CMK (cell line): ENCODE measurements at regions not wholly inside any gene's neighbourhood (a gene's known extent, or its start where the extent isn't known, plus 50 kb on each side); places are given as distances from the start of the nearest gene placed in this dataset.

Experiments used
- DNase-seq: peaks from one replicate; pipeline ENCODE4 v3.0.0-alpha.2; 2010; ENCODE audit warnings: low read depth

DNA sequence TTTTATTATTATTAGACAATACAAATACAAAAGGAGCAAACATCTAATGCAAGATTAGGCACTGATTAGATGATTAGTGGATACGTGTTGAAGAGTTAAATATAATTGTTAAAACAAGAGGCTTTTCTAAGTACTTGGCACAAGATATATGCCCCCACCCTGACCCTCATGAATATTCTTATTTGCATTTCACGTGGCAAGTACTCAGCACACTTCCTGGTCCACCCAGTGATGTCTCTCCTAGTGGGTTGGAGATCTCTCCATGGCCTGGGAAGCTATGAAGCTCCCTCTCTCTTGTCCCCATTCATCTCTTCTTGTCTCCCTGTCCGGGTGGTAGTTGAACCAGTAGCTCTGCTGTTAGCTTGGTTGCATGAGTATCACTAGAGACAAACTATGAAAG, 375.3 kb downstream of the ADRA2A start:
- DNase-seq: no peak

DNA sequence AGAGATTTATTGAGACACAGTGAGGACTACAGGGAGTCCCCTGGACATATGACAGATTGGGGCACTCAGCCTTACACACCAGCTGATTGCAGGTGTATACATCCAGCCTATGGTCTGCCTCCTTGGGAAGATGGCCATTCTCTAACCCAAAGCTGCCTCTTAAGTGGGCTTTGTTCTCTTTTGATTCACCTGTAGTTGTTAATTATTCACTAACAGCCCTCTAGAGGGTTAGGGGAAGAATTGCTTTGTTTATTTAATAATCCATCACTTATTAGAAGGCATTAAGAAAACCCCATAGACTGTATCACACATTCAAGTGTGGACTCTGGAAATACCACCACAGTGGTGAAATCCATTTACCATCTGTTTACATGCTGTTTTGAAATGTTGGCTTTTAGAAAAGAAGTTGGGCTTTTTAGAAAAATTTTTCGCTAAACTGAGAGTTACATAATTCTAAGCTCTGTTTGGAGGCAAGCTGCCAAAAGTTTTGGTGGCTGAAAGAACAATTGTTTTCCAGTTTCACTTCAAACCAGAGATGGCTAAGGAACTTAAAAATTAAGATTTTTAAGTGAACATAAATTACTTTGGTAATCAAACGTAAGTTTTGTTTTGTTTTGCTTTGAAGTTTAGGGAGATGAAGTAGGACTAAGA, 379.1 kb downstream of the ADRA2A start:
- no peak for DNase-seq

DNA sequence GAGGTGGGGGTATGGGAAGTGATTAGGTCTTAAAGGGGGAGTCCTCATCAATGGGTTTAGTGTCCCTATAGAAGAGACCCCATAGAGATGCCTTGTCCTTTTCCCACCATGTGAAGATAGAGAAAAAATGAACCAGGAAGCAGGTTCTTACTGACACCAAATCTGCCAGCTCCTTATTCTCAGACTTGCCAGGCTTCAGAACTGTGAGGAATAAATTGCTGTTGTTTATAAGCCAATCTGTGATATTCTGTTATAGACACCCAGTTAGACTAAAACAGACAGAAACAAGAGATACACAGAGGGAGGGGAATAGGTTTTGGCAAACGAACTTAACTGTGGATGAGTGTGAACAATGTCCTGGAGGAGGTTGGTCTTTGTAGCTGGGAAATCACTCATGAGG, 381.4 kb downstream of the ADRA2A start:
- no peak for DNase-seq

DNA sequence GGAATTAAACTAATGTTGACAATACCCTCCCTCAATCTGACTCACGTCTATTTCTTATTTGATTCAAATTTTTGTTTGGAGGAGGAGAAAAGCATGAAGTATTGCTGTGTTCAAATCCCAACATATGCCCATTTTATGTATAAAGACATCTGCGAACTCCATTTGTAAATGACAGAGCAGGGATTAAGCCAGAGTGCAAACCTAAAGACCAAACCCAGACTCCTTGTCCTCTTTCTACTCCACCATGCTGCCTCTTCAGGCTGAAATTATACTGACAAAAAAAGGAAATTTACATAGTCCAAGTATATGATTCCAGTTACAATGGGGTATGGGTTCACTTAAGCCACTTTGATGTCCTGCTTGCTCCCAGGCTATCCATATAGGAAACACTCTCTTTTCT, 383.1 kb downstream of the ADRA2A start:
- no peak for DNase-seq

DNA sequence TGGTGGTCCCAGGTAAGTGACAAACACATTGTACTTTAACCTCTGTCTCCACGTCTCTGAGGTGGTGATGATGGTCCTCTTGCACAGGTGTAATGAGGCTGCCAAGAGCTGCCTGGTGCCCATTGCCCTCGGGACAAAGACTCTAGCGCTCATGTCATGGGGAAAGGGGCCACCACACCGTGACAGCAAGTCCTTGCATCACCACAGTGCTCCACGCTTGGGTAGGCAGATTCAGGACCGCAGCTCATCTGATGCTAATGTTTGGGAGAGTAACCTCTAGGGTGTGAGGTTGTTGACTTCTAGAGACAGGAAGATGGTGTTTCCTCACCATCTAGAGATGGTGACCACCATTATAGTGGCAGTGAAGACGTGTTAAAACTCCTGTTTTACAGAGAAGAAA, 395.6 kb downstream of the ADRA2A start:
- no peak for DNase-seq

DNA sequence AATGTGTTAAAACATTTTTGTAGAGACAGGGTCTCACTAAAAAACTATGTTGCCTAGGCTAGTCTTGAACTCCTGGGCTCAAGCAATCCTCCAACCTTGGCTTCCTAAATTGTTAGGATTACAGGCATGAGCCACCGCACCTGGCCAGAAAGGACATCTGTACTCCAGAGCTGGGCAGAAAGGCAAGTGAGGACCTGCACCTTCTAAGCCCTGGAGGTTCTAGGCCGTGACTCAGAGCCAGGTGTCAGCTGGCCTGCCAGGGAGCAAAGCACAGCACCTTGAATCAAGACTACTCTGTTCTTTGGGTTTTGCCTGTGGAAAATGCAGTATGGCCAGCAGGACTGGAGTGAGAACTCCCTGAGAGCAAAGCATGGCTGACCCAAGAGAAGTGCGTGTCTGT, 396.5 kb downstream of the ADRA2A start:
- no peak for DNase-seq

DNA sequence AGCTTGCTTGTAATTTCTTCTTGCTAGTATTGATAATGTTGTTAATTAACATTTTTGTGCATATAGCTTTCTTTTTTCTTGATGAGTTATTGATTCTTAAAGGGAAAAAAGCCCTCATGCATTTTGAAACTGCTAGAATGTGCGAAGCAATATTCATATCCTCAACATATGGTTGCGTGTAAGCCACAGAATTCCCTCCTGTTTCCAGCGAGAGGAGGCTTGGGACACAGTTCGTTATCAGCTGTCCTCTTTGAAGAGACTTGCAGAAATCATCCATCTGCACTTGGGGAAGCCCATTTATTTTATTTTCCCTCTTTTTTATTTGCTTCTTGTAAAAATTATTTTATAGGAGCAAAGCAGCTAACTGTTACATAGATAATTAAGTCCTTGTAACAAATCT, 398.0 kb downstream of the ADRA2A start:
- no peak for DNase-seq

DNA sequence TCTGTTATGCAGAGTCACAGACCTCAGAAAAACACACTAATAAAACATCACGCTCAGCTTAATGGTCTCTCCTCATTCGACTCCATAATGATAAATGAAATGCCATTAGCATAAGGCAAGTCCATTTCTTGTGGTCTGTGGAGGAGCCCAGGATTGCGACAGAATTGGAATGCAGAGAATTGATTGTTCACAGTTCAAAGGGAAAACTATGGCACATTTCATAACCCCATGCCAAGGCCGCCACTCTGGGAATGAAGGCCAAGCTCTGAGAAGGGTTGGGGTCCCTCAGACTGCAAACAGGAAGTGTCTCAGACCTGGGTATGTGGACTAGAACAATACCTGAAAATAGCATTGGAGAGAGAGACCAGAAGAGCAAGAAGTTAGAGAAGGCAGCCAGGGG, 398.9 kb downstream of the ADRA2A start:
- DNase-seq: no peak

DNA sequence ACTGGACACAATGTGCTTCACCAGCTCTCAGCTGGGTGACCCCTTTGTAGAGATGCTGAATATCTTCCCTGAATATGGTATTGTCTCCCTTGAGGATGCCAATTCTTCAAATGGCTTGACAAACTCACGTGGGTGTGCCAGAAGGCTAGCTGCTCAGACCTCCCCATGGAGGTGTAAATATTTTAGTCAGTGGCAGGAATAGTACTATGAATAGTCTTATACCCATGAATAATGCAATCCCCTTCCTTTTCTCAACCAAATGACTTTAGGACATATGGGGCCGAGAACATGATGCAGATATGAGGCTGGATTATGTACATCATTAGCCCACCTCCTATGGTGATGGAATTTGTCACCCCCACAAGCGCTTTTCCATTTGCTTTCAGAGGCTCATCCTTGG, 401.8 kb downstream of the ADRA2A start:
- DNase-seq: no peak

DNA sequence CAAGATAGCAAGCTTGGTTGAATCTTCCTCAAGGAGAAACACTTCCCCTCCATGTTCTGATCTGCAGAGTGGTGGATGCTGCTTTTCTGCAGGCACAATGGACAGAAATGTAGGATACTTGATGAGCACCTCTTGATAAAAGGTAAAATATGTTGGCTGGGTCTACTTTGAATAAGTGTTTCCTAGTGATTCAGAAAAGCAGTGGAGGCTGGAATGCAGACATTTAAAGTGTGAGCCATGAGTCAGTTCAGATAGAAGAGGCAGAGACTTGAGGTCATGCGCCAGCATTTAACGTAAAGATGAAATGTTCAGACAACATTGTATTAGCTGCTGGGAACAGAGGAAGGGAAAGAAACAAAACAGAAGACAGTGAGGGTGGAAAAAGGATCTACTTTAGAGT, 403.1 kb downstream of the ADRA2A start:
- no peak for DNase-seq

DNA sequence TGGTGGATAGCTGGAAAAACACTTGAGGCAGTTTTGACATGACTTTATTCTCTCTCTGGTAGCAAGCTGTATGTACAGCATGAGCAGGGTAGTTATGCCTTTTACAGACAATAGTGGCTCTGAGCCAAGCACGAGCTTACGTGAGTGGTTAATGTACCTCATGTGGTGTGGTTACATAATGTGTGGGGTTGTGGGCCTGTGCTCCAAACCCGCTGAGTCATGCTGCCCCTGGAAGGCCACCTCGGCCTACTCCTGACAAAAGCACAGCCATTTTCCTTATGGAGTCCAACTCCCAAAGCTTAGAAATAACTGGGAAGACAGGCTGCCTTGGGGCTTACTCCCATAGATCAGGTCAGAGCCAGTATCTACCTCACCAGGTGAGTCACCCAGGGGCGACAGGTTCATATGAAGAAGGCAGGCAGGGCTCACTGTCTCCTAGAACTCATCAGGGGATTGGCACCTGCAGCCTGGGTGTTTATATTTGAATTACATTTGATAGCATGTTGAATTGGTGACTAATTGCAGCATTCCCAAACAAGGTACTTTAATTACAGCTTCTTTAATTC, 404.5 kb downstream of the ADRA2A start:
- no peak for DNase-seq

DNA sequence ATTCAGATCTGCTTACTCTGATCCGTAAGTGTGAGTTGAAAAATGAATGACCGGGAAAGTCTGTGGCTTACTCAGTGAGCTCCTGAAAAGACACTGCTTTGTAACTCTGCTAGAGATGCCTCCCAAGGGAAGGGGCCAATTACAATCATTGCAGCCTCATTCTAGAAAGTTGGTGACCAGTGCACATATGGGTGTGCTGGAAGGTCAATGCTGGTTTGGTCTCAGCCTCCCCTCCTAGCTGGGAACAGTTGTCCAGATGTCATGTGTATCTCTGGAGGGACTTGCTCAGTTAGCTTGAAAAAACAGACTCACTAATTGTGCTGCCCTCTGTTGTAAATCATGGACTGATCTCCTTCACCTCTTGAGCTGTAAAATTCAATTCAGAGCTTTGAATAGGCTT, 405.0 kb downstream of the ADRA2A start:
- no peak for DNase-seq

DNA sequence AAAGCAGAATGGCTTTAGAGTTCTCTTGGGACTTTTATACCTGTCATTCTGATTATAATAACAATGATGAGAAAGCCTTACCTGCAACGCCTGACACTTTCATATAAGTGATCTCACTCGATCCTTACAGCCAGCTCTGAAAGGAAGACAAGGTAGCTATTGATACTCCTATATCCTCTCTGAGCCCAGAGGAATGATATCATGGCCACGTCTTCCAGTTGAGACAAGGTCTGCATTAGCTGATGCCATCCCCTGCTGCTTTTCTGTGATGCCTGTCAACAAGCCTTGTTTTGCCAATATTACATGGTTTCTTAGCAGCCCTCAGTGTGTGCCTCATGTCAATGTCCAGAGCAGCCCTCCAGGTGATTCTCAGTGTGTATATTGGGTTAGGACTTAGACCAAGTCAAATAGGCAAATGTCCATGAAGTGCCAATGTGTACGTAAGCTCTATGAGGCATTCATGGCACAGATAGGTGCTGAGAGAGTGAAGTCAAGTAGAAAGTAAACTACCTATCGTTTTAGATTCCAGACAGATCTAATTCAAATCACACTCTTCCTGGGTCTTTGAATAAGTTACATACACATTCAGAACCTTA, 405.9 kb downstream of the ADRA2A start:
- DNase-seq: no peak

DNA sequence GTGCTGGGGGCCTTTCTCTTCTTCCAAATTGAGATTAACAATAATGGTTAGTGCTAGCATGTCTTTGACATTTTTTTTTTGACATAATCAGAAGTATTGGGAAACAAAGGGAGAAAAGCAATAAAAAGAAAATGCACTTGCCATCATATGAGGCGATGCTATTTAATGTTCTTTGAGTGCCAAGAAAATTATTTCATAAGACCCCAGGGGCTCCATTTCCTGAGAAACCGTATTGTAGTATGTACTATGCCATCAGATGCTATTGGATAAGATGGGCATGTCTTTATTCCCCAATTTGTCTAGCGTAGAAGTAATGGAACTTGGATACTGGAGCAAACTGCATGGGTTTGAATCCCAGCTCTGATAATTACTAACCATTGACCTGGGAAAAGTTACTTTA, 408.9 kb downstream of the ADRA2A start:
- no peak for DNase-seq

DNA sequence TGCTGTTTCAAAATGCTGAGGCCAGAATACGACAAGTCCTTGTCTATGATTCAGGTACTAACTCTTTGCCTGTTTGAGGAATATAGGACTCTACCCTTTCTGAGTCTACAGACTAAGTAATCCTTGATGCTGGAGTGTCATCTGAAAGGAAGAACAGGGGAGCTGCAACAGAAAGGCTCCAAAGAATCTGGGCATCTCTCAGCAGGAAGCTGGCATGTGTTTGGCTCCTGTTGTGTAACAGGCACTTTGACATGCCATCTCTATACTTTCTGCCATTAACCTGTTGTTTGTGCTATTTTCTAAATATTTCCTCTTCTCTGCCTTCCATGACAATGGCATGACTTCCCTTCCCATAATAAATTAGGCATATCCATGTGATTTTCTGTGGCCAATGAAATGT, 409.5 kb downstream of the ADRA2A start:
- no peak for DNase-seq

DNA sequence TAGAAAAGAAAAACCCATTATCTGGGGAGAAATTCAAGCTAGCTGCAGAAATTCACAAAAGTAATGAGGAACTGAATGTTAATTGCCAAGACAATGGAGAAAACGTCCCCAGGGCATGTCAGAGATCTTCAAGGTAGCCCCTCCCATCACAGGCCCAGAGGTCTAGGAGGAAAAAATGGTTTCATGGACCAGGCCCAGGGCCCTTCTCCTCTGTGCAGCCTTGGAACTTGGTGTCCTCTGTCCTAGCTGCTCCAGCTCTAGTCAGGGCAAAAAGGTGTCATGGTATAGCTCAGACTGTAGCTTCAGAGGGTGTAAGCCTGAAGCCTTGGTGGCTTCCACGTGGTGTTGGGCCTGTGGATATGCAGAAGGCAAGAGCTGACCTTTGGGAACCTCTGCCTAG, 411.8 kb downstream of the ADRA2A start:
- DNase-seq: no peak

DNA sequence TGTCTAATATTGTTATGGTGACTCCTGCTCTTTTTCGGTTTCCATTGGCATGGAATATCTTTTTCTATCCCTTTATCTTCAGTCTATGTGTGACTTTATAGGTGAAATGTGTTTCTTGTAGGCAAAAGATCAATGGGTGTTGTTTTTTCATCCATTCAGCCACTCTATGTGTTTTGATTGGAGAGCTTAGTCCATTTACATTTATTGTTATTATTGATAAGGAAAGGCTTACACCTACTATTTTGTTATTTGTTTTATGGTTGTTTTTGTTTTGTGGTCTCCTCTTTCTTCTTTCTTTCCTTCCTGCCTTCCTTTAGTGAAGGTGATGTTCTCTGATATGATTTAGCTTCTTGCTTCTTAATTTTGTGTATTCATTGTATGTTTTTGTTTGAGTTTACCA, 414.3 kb downstream of the ADRA2A start:
- no peak for DNase-seq

DNA sequence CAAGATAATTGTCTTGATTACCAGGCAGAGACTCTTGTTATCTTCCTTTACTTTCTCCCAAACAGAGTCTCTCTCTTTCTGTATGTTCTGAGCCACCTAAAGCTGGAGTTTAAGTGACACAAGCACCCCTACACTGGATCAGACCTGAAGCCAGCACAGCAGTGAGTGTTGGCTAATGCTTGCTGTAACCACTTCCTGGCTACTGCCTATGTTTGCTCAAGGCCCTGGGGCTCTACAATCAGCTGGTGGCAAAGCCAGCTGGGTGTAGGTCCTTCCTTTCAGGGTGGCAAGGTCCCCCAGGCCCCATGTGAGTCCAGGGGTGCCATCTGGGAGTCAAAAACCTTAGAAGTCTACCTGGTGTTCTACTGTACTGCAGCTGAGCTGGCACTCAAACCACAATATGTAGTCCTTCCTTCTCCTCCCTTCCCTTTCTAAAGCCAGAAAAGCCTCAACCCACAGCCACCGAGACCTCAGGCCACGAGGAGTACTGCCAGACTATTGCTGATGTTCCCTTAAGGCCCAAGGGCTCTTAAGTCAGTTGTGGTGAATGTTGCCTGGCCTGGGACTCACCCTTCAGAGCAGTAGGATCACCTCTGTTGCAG, 416.3 kb downstream of the ADRA2A start:
- DNase-seq: no peak

DNA sequence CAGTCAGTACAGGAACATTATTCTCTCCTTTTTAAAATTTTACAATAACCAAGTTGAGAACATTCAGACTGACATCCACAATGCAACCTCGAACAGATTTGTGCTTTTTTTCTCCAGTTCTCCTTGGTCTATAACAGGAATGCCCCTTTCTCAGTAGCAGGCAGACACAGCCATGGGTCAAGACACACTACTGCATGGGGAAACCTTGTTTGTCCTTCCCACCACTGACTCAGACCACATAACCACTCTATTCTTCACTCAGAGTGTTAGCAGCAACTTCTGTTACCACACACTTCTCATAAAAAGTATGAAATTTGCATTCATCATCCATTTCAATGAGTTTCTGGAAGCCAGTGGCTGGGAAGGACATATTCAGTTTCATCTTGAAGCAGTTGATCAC, 421.7 kb downstream of the ADRA2A start:
- no peak for DNase-seq

DNA sequence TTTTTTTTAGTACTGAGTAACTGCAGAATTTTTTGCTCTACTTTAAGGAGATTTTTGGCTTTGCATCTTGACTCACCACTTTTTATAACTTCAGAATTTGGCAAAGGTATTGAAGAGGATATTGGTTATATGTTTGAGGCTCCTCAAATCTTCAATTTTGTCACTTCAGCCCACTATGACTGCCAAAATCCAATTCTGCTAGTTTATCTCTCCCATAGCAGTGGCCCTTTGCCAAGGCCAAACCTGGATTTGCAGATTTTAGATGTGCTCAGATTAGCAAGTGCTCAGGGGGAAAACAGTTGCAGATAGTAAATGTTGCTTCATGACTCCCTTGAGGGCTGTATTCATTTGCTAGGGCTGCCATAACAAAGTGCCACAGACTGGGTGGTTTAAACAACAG, 427.5 kb downstream of the ADRA2A start:
- DNase-seq: no peak

DNA sequence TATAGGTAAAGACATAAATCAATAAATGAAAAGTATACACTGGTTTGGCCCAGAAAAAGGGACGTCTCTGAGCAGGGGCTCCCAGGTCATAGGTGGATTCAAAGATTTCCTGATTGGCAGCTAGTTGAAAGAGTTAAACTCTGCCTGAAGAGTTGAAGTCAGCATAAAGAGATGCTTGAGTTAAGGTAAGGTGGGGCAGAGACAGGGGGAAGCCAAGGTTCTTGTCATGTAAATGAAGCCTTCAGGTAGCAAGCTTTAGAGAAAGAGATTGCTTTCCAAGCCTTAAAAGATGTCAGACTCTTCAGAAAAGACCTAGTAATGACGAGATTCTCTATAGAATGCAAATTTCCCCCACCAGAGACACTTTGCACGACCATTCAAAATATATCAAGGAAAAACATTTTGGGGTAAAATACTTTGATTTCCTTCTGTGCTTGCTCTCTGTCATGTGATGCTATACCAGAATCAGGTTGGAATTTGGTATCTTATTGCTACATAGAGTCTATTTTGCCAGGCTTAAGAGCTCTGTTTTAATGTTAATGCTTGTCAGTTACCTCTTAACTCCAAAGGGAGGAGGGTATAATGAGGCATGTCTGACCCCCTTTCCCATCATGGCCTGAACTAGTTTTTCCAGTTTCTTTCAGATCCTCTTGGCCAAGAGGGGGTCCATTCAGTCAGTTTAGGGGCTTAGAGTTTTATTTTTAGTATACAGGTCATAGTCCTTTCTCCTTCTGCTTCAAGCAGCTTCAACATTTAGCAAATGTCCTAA, 429.6 kb downstream of the ADRA2A start:
- no peak for DNase-seq

DNA sequence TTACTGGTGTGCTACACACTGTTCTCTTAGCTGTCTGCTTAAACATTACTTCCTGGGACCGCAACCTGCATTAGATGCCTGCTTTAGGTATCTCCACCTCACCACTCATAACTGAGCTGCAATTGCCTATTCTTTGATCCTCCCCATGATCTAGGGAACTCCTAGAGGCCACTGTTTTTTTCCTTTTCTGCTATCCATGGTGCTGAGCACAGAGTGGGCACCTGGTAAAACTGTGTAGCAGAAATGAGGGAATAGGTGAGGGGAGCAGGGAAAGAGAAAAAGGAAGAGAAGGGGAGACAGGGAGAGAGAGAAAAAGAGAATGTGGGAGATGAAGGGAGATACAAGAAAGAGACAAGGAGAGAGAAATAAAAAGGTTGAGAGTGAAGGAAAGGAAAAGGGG, 434.9 kb downstream of the ADRA2A start:
- no peak for DNase-seq

DNA sequence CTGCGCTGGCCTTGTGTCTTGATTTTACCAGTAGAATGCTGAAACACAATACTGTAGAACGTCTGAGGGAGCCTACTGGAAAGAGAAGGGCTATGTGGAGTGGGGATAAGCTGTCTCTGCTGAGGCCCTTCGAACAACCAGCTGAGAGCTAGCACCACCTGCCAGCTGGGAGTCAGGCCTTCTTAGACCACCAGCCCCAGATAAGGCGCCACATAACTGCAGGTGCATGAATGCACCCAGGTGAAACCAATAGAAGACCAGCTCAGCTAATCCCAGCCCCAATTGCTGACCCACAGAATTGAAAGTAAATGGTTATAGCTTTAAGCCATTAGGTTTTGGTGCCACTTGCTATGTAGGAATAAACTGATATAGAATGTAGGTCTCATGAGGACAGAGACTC, 438.4 kb downstream of the ADRA2A start:
- no peak for DNase-seq
